ENCODE measurements at regions not wholly inside any gene's neighbourhood (a gene's known extent, or its start where the extent isn't known, plus 50 kb on each side); places are given as distances from the start of the nearest gene placed in this dataset.
"Not testable (repeated sequence)": the region's sequence is repeated elsewhere in the genome, so short reads cannot be mapped to it uniquely, and the experiment has no call there.

DNA sequence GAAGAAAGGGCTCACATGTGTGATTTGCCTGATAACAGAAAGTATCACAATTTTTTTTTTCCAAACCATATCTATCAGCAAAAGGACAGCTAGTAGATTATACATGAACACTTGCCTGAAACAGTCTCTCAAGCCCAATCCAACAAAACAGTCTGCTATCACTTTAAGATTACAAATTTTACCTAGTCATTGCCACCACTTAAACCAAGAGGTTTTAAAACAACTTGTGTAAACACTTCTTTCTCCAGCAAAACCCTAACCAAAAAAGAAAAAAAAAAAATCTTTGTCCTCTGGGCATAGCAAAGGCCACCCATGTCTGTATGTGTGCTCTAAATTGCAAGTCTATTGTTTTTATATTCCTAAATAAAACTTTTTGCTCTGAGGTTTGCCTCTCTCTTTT is 1568.4 kb downstream of the GRIK2 start:
- DNase-seq = no peak

DNA sequence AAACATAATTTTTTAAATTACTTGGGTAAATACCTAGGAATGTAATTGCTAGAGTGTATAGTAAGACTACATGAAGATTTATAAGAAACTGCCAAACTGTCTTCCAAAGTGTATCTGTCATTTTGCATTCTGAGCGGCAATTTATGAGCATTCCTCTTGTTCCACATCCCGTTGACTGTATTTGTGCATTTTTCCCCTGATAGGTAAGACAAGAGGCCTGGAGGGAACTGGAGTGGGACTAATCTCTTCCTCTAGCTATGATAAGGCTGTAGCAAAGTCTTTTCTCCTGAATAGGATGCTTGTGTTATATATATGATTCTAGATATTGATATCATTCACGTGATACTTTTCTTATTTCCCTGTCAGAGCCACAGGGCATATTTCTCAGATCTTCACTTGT is 1557.5 kb downstream of the GRIK2 start:
- no peak for DNase-seq

GRCh38 chr6:102944475-102944874 is 1551.0 kb downstream of the GRIK2 start:
- DNase-seq = no peak

DNA sequence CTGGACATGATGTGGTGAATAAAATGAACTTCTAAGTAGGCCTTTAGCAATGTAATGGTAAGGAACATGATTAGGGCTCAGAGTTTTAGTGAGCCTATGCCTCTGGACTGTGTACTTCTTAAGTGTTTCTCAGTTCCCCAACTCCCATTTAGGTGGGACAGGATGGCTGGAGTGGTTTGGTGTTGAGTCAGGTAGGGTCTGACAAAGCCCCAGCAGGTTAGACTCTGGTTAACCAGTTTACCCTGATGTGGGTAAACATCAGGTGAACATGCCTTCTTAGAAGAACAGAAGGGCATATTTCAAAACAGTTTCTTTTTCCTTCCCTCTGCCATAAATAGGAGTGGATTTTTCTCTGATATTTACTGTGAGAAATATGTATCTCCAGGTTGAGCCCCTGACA is 1548.7 kb downstream of the GRIK2 start:
- DNase-seq = no peak

DNA sequence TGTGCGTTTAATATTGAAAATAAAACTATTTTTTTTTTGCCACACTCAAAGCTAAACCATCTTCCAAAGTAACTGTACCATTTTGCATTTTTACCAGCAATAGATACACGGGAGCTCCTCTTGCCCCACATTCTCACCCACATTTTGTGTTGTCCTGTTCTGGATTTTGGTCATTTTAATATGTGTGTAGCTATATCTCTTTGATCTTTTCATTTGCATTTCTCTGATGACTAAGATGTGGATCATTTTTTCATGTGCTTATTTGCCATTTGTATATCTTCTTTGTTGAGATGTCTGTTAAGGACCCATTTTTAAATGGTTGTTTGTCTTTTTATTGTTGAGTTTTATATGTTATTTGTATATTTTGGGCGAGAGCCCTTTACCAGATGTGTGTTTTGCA is 1543.5 kb downstream of the GRIK2 start:
- DNase-seq = no peak

DNA sequence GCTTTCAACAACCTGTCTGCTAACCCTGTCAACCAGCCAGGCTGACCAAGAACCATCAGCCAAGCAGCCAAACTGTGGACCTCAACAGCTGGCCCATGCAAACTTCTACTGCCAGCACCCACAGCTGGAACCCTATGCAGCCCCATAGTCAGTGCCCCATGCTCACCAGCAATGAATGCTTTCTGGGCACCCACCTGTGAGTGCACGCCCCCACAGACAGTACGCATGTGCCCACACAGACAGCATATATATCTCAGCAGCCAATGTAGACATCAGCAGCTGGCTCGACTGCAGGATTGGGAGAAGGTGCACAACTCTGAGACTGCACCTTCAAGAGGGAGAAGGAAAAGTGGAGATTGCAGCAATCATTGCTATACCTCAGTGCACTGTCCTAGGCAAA is 1534.6 kb downstream of the GRIK2 start:
- DNase-seq = no peak

- no peak for DNase-seq
Observed at GRCh38 chr6:102918161-102918560, 1524.7 kb downstream of the GRIK2 start.

DNA sequence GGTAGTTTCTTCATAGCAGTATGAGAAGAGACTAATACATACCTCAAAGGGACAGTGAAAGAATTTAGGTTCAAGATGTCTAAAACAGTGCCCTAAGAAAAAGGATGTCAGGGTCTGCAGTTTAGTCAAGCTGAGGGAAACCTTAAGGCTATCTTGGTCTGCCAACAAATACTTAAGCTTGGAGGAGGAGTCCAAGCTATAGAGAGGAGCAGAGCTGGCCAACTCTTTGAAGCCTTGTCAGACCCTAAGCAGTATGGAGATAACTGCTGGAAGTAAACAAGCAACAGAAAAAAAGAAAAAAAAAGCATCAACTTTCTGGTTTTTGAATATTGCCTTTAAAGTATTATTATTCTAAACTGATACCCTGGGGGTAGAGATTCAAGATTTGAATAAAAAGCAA is 1518.1 kb downstream of the GRIK2 start:
- DNase-seq = no peak

DNA sequence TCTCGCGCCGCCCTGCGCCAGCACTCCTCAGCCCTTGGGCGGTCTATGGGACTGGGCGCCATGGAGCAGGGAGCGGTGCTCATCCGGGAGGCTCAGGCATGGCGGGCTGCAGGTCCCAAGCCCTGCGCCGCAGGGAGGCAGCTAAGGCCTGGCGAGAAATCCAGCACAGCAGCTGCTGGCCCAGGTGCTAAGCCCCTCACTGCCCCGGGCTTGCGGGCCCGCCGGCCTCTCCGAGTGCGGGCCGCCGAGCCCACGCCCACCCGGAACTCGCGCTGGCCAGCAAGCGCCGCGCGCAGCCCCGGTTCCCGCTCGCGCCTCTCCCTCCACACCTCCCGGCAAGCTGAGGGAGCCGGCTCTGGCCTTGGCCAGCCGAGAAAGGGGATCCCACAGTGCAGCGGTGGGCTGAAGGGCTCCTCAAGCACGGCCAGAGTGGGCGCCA is 1517.2 kb downstream of the GRIK2 start:
- not testable (repeated sequence) for DNase-seq

- DNase-seq = no peak
Observed at GRCh38 chr6:102907181-102907580, 1513.7 kb downstream of the GRIK2 start.

- no peak for DNase-seq
Observed at GRCh38 chr6:102902471-102902870, 1509.0 kb downstream of the GRIK2 start.

GRCh38 chr6:102895683-102896082 is 1502.2 kb downstream of the GRIK2 start:
- no peak for DNase-seq

DNA sequence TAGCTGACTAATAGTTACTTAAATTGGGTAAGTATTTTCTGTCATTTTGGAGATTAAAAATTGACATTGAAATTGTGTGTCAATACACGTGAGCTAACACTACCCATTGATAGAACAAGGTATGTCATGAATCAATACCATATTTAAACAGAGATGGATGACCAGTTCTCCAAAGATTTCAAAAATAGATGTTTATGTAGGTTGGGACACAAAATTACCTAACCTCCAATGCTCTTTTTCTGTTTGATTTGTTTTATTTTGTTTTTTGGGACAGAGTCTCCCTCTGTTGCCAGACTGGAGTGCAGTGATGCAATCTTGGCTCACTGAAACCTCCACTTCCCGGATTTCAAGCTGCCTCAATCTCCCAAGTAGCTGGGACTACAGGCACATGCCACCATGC is 1491.7 kb downstream of the GRIK2 start:
- DNase-seq = no peak

- DNase-seq = no peak
Observed at GRCh38 chr6:102853249-102853955, 1459.9 kb downstream of the GRIK2 start.

- no peak for DNase-seq
Observed at GRCh38 chr6:102848796-102849195, 1455.3 kb downstream of the GRIK2 start.

- DNase-seq = no peak
Observed at GRCh38 chr6:102848210-102848609, 1454.7 kb downstream of the GRIK2 start.

DNA sequence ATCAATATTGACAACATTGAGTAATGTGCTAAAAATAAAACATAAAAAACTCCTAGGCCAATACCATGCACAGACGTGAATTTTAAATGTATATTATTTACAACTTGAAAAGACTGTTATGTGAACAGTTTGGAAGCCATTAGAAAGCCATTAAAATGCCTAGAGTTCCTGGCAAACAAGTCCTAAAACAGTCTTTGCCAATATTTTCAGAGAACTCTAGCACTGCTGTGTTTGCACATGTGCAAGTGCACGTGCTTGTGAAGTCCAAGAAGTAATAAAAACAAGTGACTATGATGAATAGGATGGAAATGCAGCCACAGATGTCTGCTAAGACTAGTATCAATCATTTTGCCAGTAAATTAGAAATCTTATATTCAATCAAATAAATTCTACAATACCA is 1447.6 kb downstream of the GRIK2 start:
- DNase-seq = no peak

DNA sequence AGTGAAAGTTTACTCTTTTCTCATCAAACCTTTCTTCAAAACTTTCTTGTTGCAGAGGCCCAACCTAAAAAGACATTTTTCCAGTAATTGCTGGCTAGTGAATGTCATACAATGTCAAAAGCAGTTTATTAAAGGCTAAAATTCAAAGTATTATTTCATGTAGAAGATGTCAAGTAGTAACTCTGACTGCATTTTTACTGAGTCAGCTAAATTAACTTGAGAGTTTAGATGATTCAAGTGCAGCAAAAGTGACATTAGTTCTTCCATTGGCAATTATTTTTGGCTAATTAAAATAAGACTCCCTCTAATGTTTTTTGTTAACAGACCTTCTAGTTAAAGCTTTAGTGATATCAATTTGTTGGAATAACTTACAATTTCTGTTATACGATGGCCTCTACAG is 1438.5 kb downstream of the GRIK2 start:
- no peak for DNase-seq

DNA sequence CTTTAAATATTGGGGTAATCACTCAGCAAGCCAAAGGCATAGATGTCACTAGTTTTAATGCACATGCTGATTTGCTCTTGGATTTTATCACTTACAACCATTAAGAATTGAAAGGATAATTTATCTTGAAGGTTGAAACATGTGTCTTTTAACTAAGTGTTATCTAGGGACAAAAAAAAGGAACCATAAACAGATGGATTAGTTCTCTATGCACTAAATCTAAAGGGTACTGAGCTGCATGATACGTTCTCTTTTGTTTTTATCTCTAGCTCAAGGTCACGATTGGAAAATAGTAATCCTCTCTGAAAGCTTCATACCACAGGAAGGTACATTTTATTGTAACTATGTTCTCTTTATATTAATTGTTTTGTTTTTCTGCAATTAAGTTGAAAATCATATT is 1426.6 kb downstream of the GRIK2 start:
- no peak for DNase-seq

- DNase-seq = no peak
Observed at GRCh38 chr6:102815207-102815606, 1421.7 kb downstream of the GRIK2 start.

DNA sequence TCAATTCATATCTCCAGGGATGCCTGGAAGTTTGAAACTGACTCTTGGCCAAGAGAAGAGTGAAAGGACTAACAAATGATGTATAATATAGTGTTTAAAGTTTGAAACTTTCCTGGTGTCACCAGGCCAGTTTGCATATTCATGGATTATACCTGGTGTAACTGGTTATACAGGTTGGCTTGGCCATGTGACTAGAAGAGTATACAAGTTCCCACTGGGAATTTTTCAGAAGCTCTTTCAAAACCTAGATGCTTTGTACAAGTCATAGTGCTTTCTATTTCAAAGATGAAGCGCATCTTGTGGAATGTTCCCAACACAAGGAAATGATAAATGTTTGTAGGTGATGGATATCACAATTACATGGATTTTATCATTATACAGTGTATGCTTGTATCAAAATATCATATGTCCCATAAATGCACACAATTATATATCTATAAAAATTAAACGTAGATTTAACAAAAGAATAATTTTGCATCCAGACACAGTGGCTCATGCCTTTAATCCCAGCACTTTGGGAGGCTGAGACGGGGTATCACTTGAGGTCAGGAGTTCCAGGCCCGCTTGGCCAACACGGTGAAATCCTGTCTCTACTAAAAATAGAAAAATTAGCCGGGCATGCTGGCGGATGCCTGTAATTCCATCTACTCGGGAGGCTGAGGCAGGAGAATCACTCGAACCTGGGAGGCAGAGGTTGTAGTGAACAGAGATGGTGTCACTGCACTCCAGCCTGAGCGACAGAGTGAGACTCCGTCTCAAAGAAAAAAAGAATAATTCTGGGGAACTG is 1420.2 kb downstream of the GRIK2 start:
- DNase-seq = no peak

DNA sequence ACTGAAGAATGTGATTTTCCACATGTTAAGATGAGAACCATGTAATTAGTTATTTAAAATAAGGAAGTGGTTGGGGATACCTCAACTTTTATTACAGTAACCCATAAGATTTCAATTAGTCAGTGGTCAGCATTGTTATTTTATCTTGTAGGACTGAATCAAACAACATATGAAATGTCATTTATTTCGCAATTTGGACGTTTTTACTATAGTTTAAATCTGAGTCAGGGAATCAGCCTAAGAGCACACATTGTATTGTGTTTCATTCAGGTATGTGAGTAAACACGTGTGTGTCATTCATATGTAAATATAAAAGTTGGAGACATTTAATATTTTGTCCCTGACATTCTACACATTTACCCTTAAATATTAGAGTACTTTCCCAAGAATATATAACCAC is 1418.7 kb downstream of the GRIK2 start:
- DNase-seq = no peak

- not testable (repeated sequence) for DNase-seq
Observed at GRCh38 chr6:102808944-102809505, 1415.5 kb downstream of the GRIK2 start.

Data from amygdala (tissue), 56 donors.